ENCODE measurements at regions not wholly inside any gene's neighbourhood (a gene's known extent, or its start where the extent isn't known, plus 50 kb on each side); places are given as distances from the start of the nearest gene placed in this dataset.
"Not testable (repeated sequence)": the region's sequence is repeated elsewhere in the genome, so short reads cannot be mapped to it uniquely, and the experiment has no call there.

DNA sequence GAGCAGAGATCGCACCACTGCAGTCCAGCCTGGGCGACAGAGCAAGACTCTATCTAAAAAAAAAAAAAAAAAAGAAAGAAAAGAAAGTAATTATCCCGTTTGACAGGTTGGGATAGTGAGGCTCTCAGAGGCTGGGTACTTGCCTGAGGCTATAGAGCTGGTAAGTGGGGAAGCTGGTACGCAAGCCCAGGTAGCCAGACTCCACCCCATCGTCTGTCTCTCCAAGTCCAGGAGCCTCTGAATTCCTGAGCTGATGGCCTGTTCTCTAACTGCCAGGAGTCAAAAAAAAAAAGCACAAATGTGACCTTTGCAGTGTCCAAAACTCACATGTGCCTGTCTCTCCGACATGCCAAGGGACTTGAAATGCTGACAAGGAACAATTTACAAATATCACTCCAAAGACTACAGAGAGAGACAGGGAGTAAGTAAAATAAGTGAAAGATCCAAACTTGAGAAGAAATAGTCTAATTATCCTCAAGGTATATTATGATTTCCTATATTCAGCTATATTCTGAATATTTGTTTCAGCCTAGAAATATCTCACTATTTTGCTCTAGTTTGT, 109.1 kb upstream of the SCAF8 start (continued):
- TF ChIP-seq REST (IDR thresholded peaks at IDR 0.05; ENCODE audit: low read depth): no peak

GRCh38 chr6:154624727-154625126, 108.5 kb upstream of the SCAF8 start:
- H4K20me1 ChIP-seq (ENCODE audit: insufficient read depth); H3K4me1 ChIP-seq (ENCODE audit: control insufficient read depth in 1 of 2, insufficient read depth in 2 of 2, low read length in 2 of 2); H2AFZ ChIP-seq (ENCODE audit: low read depth, low read length, poor library complexity, severe bottlenecking); H3K9ac ChIP-seq (ENCODE audit: low read length); RAD21 ChIA-PET (ENCODE audit: low non-redundant PET in 1 of 2, low total read pairs in 2 of 2, uncharacterized antibody in 2 of 2, unreplicated experiment in 2 of 2); H3K4me2 ChIP-seq (ENCODE audit: low read length); H3K27me3 ChIP-seq (ENCODE audit: insufficient read depth, low read length); ATAC-seq; H3K9me3 ChIP-seq (ENCODE audit: control insufficient read depth in 1 of 2, insufficient read depth in 1 of 2, low read depth in 1 of 2, low read length in 2 of 2); DNase-seq (ENCODE audit: low read depth, low spot score); H3K27ac ChIP-seq (ENCODE audit: low read depth, low read length); BruUV-seq (replicated peaks); H3K4me3 ChIP-seq (replicated peaks in 1 of 2; ENCODE audit: low read depth in 1 of 2, low read length in 2 of 2); H3K79me2 ChIP-seq (ENCODE audit: insufficient read depth, low read length); CTCF ChIA-PET; POLR2A ChIA-PET; H3K9me2 ChIP-seq (ENCODE audit: insufficient read depth); H3K36me3 ChIP-seq (ENCODE audit: control insufficient read depth in 1 of 2, insufficient read depth in 2 of 2, low read length in 2 of 2); intact Hi-C loops (cut with micrococcal nuclease): not testable (repeated sequence)

- TF ChIP-seq ZFX (IDR thresholded peaks at IDR 0.05) (no peak), YY1 (IDR thresholded peaks at IDR 0.05; ENCODE audit: extremely low read depth, insufficient replicate concordance, low read depth, low read length) (no peak), CEBPB (IDR thresholded peaks at IDR 0.05; ENCODE audit: low read depth) (no peak), CTCF (IDR thresholded peaks at IDR 0.05 in 2 of 3, conservative IDR thresholded peaks at IDR 0.05 in 1 of 3; ENCODE audit: borderline replicate concordance in 1 of 3, insufficient read depth in 1 of 3, low read depth in 2 of 3, low read length in 2 of 3) (no peak), SP1 (IDR thresholded peaks at IDR 0.05; ENCODE audit: low read depth) (no peak)
- BruUV-seq (replicated peaks): no TSS peak
- DNase-seq (ENCODE audit: low read depth, low spot score) (no peak), ATAC-seq (no peak)
- H3K4me2 ChIP-seq (ENCODE audit: low read length): no peak overlapping the region
- no peaks in the 10 kb centered on the region for H3K36me3 ChIP-seq (ENCODE audit: control insufficient read depth in 1 of 2, insufficient read depth in 2 of 2, low read length in 2 of 2)
- H3K4me3 ChIP-seq (replicated peaks in 1 of 2; ENCODE audit: low read depth in 1 of 2, low read length in 2 of 2): no peak overlapping the region
- H3K4me1 ChIP-seq (ENCODE audit: control insufficient read depth in 1 of 2, insufficient read depth in 2 of 2, low read length in 2 of 2): no peaks in the 10 kb centered on the region
- no peaks in the 10 kb centered on the region for H3K79me2 ChIP-seq (ENCODE audit: insufficient read depth, low read length)
- no peaks in the 10 kb centered on the region for H3K9me3 ChIP-seq (ENCODE audit: control insufficient read depth in 1 of 2, insufficient read depth in 1 of 2, low read depth in 1 of 2, low read length in 2 of 2)
- H4K20me1 ChIP-seq (ENCODE audit: insufficient read depth): no peaks in the 10 kb centered on the region
- POLR2A ChIA-PET: no interaction called here
- H3K9me2 ChIP-seq (ENCODE audit: insufficient read depth): no peaks in the 10 kb centered on the region
- no peak overlapping the region for H3K27ac ChIP-seq (ENCODE audit: low read depth, low read length)
- CTCF ChIA-PET: no interaction called here
- H2AFZ ChIP-seq (ENCODE audit: low read depth, low read length, poor library complexity, severe bottlenecking): no peak overlapping the region
- no peaks in the 10 kb centered on the region for H3K27me3 ChIP-seq (ENCODE audit: insufficient read depth, low read length)
- intact Hi-C loops (cut with micrococcal nuclease): no loop called here
- RAD21 ChIA-PET (ENCODE audit: low non-redundant PET in 1 of 2, low total read pairs in 2 of 2, uncharacterized antibody in 2 of 2, unreplicated experiment in 2 of 2): no interaction called here
- no peak overlapping the region for H3K9ac ChIP-seq (ENCODE audit: low read length)
These were observed 107.5 kb upstream of the SCAF8 start for GRCh38 chr6:154625721-154626120.
